ENCODE measurements at regions not wholly inside any gene's neighbourhood (a gene's known extent, or its start where the extent isn't known, plus 50 kb on each side); places are given as distances from the start of the nearest gene placed in this dataset.

GRCh38 chr3:118144919-118145318 lies 889.7 kb downstream of the IGSF11 start:
- TF ChIP-seq EZH2phosphoT487 (IDR thresholded peaks at IDR 0.05; ENCODE audit: low read length) (no peak), CTCF (IDR thresholded peaks at IDR 0.05; ENCODE audit: low read length) (no peak)

All from MM.1S (cell line).